ENCODE measurements at regions not wholly inside any gene's neighbourhood (a gene's known extent, or its start where the extent isn't known, plus 50 kb on each side); places are given as distances from the start of the nearest gene placed in this dataset.

DNA sequence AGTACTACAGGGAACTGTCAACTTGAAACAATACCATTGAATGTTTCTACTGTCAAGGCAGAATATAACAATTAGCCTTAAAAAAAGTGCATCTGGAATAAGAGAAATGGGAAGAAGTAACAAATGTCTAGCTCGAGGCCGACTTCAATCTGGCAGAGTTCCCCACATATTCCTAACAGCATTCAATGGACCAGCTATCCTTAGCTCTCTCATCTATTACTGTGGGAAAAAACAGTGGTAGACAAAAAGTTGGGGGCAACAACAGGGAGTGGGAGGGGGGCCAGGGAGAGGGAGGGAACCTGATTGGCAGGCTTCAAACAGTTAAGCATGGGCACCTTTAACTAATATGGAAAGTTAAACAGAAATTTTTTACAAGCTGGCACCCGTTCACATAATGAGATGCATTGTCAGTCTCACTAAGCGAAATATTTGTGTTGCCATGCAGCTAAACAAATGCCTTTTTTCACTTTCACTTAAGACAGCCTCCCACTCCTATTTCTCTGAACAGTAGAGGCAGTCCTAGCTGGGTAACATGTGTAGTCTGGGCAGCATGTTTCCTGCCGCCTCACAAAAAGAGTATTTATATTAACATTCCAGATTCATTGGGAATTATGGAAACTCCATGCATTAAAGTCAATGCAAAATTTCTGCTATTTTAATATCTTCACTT lies 62.2 kb upstream of the SOX6 start:
- TF ChIP-seq, protein P1, sequence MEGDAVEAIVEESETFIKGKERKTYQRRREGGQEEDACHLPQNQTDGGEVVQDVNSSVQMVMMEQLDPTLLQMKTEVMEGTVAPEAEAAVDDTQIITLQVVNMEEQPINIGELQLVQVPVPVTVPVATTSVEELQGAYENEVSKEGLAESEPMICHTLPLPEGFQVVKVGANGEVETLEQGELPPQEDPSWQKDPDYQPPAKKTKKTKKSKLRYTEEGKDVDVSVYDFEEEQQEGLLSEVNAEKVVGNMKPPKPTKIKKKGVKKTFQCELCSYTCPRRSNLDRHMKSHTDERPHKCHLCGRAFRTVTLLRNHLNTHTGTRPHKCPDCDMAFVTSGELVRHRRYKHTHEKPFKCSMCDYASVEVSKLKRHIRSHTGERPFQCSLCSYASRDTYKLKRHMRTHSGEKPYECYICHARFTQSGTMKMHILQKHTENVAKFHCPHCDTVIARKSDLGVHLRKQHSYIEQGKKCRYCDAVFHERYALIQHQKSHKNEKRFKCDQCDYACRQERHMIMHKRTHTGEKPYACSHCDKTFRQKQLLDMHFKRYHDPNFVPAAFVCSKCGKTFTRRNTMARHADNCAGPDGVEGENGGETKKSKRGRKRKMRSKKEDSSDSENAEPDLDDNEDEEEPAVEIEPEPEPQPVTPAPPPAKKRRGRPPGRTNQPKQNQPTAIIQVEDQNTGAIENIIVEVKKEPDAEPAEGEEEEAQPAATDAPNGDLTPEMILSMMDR (IDR thresholded peaks at IDR 0.05; ENCODE audit: low read depth, low read length), result no peak
- no peak for TF ChIP-seq EZH2phosphoT487 (IDR thresholded peaks at IDR 0.05; ENCODE audit: low read depth)
